H7 (cell line): ENCODE measurements at regions not wholly inside any gene's neighbourhood (a gene's known extent, or its start where the extent isn't known, plus 50 kb on each side); places are given as distances from the start of the nearest gene placed in this dataset.
"Not testable (repeated sequence)": the region's sequence is repeated elsewhere in the genome, so short reads cannot be mapped to it uniquely, and the experiment has no call there.

Experiments
- DNase-seq: peaks from one replicate; pipeline ENCODE4 v3.0.0; 2012
- H3K27me3 ChIP-seq: 2 replicates; pipeline ENCODE4 v1.6.0; 2011; ENCODE audit warnings: mild to moderate bottlenecking, low read length; ENCODE audit not compliant: control insufficient read depth, insufficient read depth
- H3K36me3 ChIP-seq: replicated peaks from 2 replicates; pipeline ENCODE4 v1.5.1; 2011; ENCODE audit warnings: low read length; ENCODE audit not compliant: control insufficient read depth, insufficient read depth
- H3K4me3 ChIP-seq: 2 replicates; pipeline ENCODE4 v1.5.1; 2011; ENCODE audit warnings: low read depth, mild to moderate bottlenecking, control low read depth, low read length, moderate library complexity; ENCODE audit not compliant: insufficient read depth

GRCh38 chr6:95741045-95741444, 163.7 kb downstream of the MANEA start:
- no peak for DNase-seq

GRCh38 chr6:95742767-95743289, 165.5 kb downstream of the MANEA start:
- H3K4me3 ChIP-seq, result no peak overlapping the region

More at GRCh38 chr6:95741045-95741444, 163.7 kb downstream of the MANEA start:
- Histone ChIP-seq H3K27me3 (no peaks in the 10 kb centered on the region), H3K36me3 (no peaks in the 10 kb centered on the region), H3K4me3 (no peak overlapping the region)

GRCh38 chr6:95743591-95743990, 166.3 kb downstream of the MANEA start:
- H3K4me3 ChIP-seq, result no peak overlapping the region
- H3K36me3 ChIP-seq, result no peaks in the 10 kb centered on the region
- no peak for DNase-seq
- H3K27me3 ChIP-seq, result no peaks in the 10 kb centered on the region

More at GRCh38 chr6:95742767-95743289, 165.5 kb downstream of the MANEA start:
- DNase-seq, result no peak
- H3K27me3 ChIP-seq, result no peaks in the 10 kb centered on the region
- H3K36me3 ChIP-seq, result no peaks in the 10 kb centered on the region

- not testable (repeated sequence) for H3K36me3 ChIP-seq, DNase-seq, H3K27me3 ChIP-seq
- peak overlapping the region; percentile 33 for H3K4me3 ChIP-seq
Observed at GRCh38 chr6:95758236-95759069, 181.1 kb downstream of the MANEA start.

- Histone ChIP-seq H3K27me3 (no peaks in the 10 kb centered on the region), H3K36me3 (no peaks in the 10 kb centered on the region), H3K4me3 (no peak overlapping the region)
- no peak for DNase-seq
Observed at GRCh38 chr6:95767897-95768463, 190.6 kb downstream of the MANEA start.

- DNase-seq, result peak; percentile 15
- Histone ChIP-seq H3K27me3 (no peaks in the 10 kb centered on the region), H3K36me3 (no peaks in the 10 kb centered on the region), H3K4me3 (no peak overlapping the region)
Observed at GRCh38 chr6:95768539-95768938, 191.2 kb downstream of the MANEA start.

GRCh38 chr6:95777338-95777737, 200.0 kb downstream of the MANEA start:
- Histone ChIP-seq H3K27me3 (no peaks in the 10 kb centered on the region), H3K36me3 (no peaks in the 10 kb centered on the region), H3K4me3 (no peak overlapping the region)
- DNase-seq, result no peak

GRCh38 chr6:95780037-95780436, 202.7 kb downstream of the MANEA start:
- no peak overlapping the region for H3K4me3 ChIP-seq
- DNase-seq, result no peak
- no peaks in the 10 kb centered on the region for H3K36me3 ChIP-seq
- H3K27me3 ChIP-seq, result no peaks in the 10 kb centered on the region

GRCh38 chr6:95784019-95784418, 206.7 kb downstream of the MANEA start:
- no peaks in the 10 kb centered on the region; the same call in 1 of the 2 replicates for H3K27me3 ChIP-seq
- no peak for DNase-seq
- no peaks in the 10 kb centered on the region for H3K36me3 ChIP-seq
- no peak overlapping the region for H3K4me3 ChIP-seq

- Histone ChIP-seq H3K36me3 (no peaks in the 10 kb centered on the region), H3K27me3 (no peaks in the 10 kb centered on the region; the same call in 1 of the 2 replicates), H3K4me3 (no peak overlapping the region)
- DNase-seq, result no peak
Observed at GRCh38 chr6:95784869-95785268, 207.5 kb downstream of the MANEA start.

- no peak overlapping the region for H3K4me3 ChIP-seq
- no peaks in the 10 kb centered on the region for H3K36me3 ChIP-seq
- H3K27me3 ChIP-seq, result no peaks in the 10 kb centered on the region; the same call in 1 of the 2 replicates
- DNase-seq, result no peak
Observed at GRCh38 chr6:95785785-95786184, 208.4 kb downstream of the MANEA start.

GRCh38 chr6:95786802-95787201, 209.5 kb downstream of the MANEA start:
- Histone ChIP-seq H3K4me3 (no peak overlapping the region), H3K36me3 (no peaks in the 10 kb centered on the region), H3K27me3 (no peaks in the 10 kb centered on the region; the same call in 1 of the 2 replicates)
- DNase-seq, result no peak

GRCh38 chr6:95790787-95791186, 213.5 kb downstream of the MANEA start:
- no peaks in the 10 kb centered on the region; the same call in 1 of the 2 replicates for H3K27me3 ChIP-seq
- no peaks in the 10 kb centered on the region for H3K36me3 ChIP-seq
- no peak for DNase-seq
- H3K4me3 ChIP-seq, result no peak overlapping the region

GRCh38 chr6:95794749-95795148, 217.4 kb downstream of the MANEA start:
- Histone ChIP-seq H3K27me3 (peaks cover 19% of the 10 kb centered on the region), H3K4me3 (no peak overlapping the region), H3K36me3 (no peaks in the 10 kb centered on the region)
- DNase-seq, result no peak

GRCh38 chr6:95795927-95796326, 218.6 kb downstream of the MANEA start:
- Histone ChIP-seq H3K4me3 (no peak overlapping the region), H3K27me3 (peaks cover 23% of the 10 kb centered on the region), H3K36me3 (no peaks in the 10 kb centered on the region)
- DNase-seq, result no peak
